PC-9 (cell line): ENCODE measurements at regions not wholly inside any gene's neighbourhood (a gene's known extent, or its start where the extent isn't known, plus 50 kb on each side); places are given as distances from the start of the nearest gene placed in this dataset.

Source experiments
- BruUV-seq: library from RNA; stranded (reverse); fragments of 400-500 nt; replicated peaks from 2 replicates; lab custom pipeline; 2021; lab: Mats Ljungman, UMichigan
- CTCF ChIA-PET: fragments of 300-600 bp; sonication (Branson Sonifier 250); formaldehyde crosslinking; loops from one replicate; lab custom pipeline; 2022; ENCODE audit warnings: antibody characterized with exemption; lab: Charles Lee
- POLR2A ChIA-PET: fragments of 300-600 bp; sonication (Branson Sonifier 250); formaldehyde crosslinking; loops from one replicate; lab custom pipeline; 2022; ENCODE audit warnings: antibody characterized with exemption; ENCODE audit not compliant: unreplicated experiment; lab: Charles Lee
- DNase-seq, 2 experiments: peaks; one replicate each; pipeline versions ENCODE4 v3.0.0 to v3.0.0-alpha.2; 2015 to 2022; ENCODE audit warnings: mixed read lengths in 1 of 2
- H2AFZ ChIP-seq: fragments of 200-600 bp; sonication (generic); 2 replicates; pipeline ENCODE4 v1.8.1; 2017; ENCODE audit warnings: antibody characterized with exemption
- H3F3A ChIP-seq: fragments of 200-600 bp; sonication (generic); 2 replicates; pipeline ENCODE4 v1.8.1; 2017; ENCODE audit warnings: antibody characterized with exemption, mild to moderate bottlenecking, low read depth; ENCODE audit not compliant: insufficient read depth
- H3K27ac ChIP-seq: fragments of 200-600 bp; sonication (generic); 2 replicates; pipeline ENCODE4 v1.6.1; 2016; ENCODE audit warnings: mixed run types
- H3K27me3 ChIP-seq: fragments of 200-600 bp; sonication (generic); 2 replicates; pipeline ENCODE4 v1.6.1; 2016; ENCODE audit warnings: low read depth, mixed run types; ENCODE audit not compliant: insufficient read depth
- H3K36me3 ChIP-seq: fragments of 200-600 bp; sonication (generic); 2 replicates; pipeline ENCODE4 v1.6.1; 2016; ENCODE audit warnings: low read depth, mixed run types
- H3K4me1 ChIP-seq: fragments of 200-600 bp; sonication (generic); replicated peaks from 2 replicates; pipeline ENCODE4 v1.6.1; 2016; ENCODE audit warnings: mixed run types; ENCODE audit not compliant: insufficient read depth
- H3K4me2 ChIP-seq: fragments of 200-600 bp; sonication (generic); 2 replicates; pipeline ENCODE4 v1.6.1; 2017; ENCODE audit warnings: mixed run types
- H3K4me3 ChIP-seq: fragments of 200-600 bp; sonication (generic); 2 replicates; pipeline ENCODE4 v1.6.1; 2016; ENCODE audit warnings: mixed run types
- H3K79me2 ChIP-seq: fragments of 200-600 bp; sonication (generic); 2 replicates; pipeline ENCODE4 v1.6.1; 2017; ENCODE audit warnings: low read depth, mixed run types
- H3K9me2 ChIP-seq: fragments of 200-600 bp; sonication (generic); 2 replicates; pipeline ENCODE4 v1.8.1; 2017; ENCODE audit warnings: mild to moderate bottlenecking; ENCODE audit not compliant: insufficient read depth
- H3K9me3 ChIP-seq: fragments of 200-600 bp; sonication (generic); 2 replicates; pipeline ENCODE4 v1.8.1; 2016; ENCODE audit warnings: low read depth; ENCODE audit not compliant: insufficient read depth
- H4K20me1 ChIP-seq: fragments of 200-600 bp; sonication (generic); 2 replicates; pipeline ENCODE4 v1.8.1; 2017; ENCODE audit not compliant: insufficient read depth
- EZH2 ChIP-seq: fragments of 200-600 bp; sonication (generic); IDR thresholded peaks from 2 replicates; pipeline ENCODE4 v1.8.0; 2017; ENCODE audit warnings: antibody characterized with exemption, low read depth
- intact Hi-C: fragments of 100-400 bp; cut with micrococcal nuclease; formaldehyde crosslinking; loops from one replicate; pipeline ENCODE4 v1.10.0; 2022; ENCODE audit not compliant: unreplicated experiment
- TF ChIP-seq, protein P1 (sequence below): fragments of 200-600 bp; sonication (generic); conservative IDR thresholded peaks from 2 replicates; pipeline ENCODE4 v1.6.1; 2017; ENCODE audit warnings: mixed run types, antibody characterized with exemption, mild to moderate bottlenecking, moderate library complexity

DNA sequence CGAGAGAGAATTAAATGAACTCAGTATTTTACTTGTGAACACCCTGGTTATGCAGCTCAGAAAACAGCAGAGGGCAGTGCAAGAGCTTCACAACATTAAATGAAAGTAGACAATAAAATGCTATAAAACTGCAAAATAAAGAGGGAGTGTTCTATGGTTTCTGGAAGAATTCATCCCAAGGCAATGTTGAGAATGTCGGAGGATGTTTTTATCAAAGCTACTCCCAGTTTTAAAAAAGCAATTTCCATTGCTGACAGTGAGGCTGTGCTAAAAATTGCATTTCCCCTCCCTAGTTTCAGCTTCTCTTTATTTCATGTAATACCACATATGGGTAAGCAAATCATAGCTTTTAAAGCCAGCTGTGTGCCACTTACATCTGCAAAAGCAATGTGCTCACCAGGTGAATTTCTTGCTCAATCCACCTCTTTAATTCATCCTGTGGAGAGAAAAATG is 296.8 kb downstream of the RAB38 start:
- peak in 1 of 2 experiments; percentile 4 for DNase-seq
- Histone ChIP-seq H3K4me2 (no peak overlapping the region), H3K4me3 (no peak overlapping the region), H3K79me2 (no peaks in the 10 kb centered on the region), H3F3A (no peaks in the 10 kb centered on the region), H2AFZ (no peak overlapping the region), H3K4me1 (no peaks in the 10 kb centered on the region), H3K9me2 (no peaks in the 10 kb centered on the region), H4K20me1 (no peaks in the 10 kb centered on the region), H3K27ac (no peak overlapping the region), H3K36me3 (no peaks in the 10 kb centered on the region), H3K9me3 (no peaks in the 10 kb centered on the region), H3K27me3 (no peaks in the 10 kb centered on the region)
- ChIA-PET POLR2A (no interaction called here), CTCF (interaction anchor here (1.0 kb wide), 1 partner anchor 137 kb away, joined by 3 read pairs; no protein-coding TSS in a partner anchor)
- intact Hi-C loops: loop anchor here (1.0 to 5.0 kb wide), 2 partner anchors 526 to 666 kb away; no protein-coding TSS in a partner anchor
- no TSS peak for BruUV-seq
- TF ChIP-seq EZH2: no peak
- TF ChIP-seq, protein P1, sequence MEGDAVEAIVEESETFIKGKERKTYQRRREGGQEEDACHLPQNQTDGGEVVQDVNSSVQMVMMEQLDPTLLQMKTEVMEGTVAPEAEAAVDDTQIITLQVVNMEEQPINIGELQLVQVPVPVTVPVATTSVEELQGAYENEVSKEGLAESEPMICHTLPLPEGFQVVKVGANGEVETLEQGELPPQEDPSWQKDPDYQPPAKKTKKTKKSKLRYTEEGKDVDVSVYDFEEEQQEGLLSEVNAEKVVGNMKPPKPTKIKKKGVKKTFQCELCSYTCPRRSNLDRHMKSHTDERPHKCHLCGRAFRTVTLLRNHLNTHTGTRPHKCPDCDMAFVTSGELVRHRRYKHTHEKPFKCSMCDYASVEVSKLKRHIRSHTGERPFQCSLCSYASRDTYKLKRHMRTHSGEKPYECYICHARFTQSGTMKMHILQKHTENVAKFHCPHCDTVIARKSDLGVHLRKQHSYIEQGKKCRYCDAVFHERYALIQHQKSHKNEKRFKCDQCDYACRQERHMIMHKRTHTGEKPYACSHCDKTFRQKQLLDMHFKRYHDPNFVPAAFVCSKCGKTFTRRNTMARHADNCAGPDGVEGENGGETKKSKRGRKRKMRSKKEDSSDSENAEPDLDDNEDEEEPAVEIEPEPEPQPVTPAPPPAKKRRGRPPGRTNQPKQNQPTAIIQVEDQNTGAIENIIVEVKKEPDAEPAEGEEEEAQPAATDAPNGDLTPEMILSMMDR: peak; percentile 77

GRCh38 chr11:87871056-87871455 is 304.2 kb downstream of the RAB38 start:
- H3K9me2 ChIP-seq: no peaks in the 10 kb centered on the region
- H3K4me1 ChIP-seq: no peaks in the 10 kb centered on the region
- intact Hi-C loops: no loop called here
- ChIA-PET POLR2A (no interaction called here), CTCF (no interaction called here)
- no peak overlapping the region for H3K4me3 ChIP-seq
- H3K36me3 ChIP-seq: no peaks in the 10 kb centered on the region
- H3K4me2 ChIP-seq: no peak overlapping the region
- no peaks in the 10 kb centered on the region; the same call in 1 of the 2 replicates for H4K20me1 ChIP-seq
- H3K27ac ChIP-seq: no peak overlapping the region
- DNase-seq: no peak
- no peak for TF ChIP-seq EZH2
- TF ChIP-seq, protein P1: no peak
- H3K27me3 ChIP-seq: no peaks in the 10 kb centered on the region
- no TSS peak for BruUV-seq
- no peaks in the 10 kb centered on the region for H3K9me3 ChIP-seq
- H3K79me2 ChIP-seq: no peaks in the 10 kb centered on the region
- no peak overlapping the region for H2AFZ ChIP-seq
- H3F3A ChIP-seq: no peaks in the 10 kb centered on the region

DNA sequence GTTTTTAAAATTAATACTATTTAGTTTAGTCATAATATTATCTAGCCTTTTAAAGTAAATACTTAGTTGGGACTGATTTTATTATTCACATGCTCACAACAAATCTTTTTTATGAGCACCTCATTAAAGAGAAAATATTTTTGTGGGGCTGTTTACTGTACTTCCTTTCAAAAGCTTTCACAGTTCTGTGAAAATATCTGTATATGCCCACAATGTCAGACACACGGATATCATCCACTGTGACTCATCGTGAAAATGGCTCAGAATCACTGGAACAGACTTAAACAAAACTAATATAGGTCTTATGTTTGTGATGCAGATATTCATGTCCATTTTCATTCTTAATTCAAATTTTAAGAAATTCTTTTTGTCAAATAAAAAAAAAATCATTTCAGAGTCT is 305.2 kb downstream of the RAB38 start:
- TF ChIP-seq, protein P1: no peak
- no peak for TF ChIP-seq EZH2
- Histone ChIP-seq H3K4me2 (no peak overlapping the region), H3K9me3 (no peaks in the 10 kb centered on the region), H3K27me3 (no peaks in the 10 kb centered on the region), H4K20me1 (no peaks in the 10 kb centered on the region; the same call in 1 of the 2 replicates), H3K4me1 (no peaks in the 10 kb centered on the region), H3K27ac (no peak overlapping the region), H3F3A (no peaks in the 10 kb centered on the region), H3K36me3 (no peaks in the 10 kb centered on the region), H2AFZ (no peak overlapping the region), H3K4me3 (no peak overlapping the region), H3K9me2 (no peaks in the 10 kb centered on the region), H3K79me2 (no peaks in the 10 kb centered on the region)
- intact Hi-C loops: no loop called here
- no TSS peak for BruUV-seq
- DNase-seq: no peak
- CTCF ChIA-PET: no interaction called here
- POLR2A ChIA-PET: no interaction called here
